Colonic mucosa (tissue), 4 donors: ENCODE measurements at regions not wholly inside any gene's neighbourhood (a gene's known extent, or its start where the extent isn't known, plus 50 kb on each side); places are given as distances from the start of the nearest gene placed in this dataset.

ENCODE experiments used
- DNase-seq: peaks from one replicate; pipeline ENCODE4 v3.0.0-alpha.2; 2020
- H3K27ac ChIP-seq: fragments of 200-600 bp; one replicate; pipeline ENCODE4 v1.8.0; 2021
- H3K27me3 ChIP-seq: fragments of 200-600 bp; one replicate; pipeline ENCODE4 v1.8.0; 2021
- H3K36me3 ChIP-seq: fragments of 200-600 bp; one replicate; pipeline ENCODE4 v1.8.0; 2021
- H3K4me1 ChIP-seq: fragments of 200-600 bp; one replicate; pipeline ENCODE4 v1.8.0; 2021; ENCODE audit warnings: mild to moderate bottlenecking
- H3K4me3 ChIP-seq: fragments of 200-600 bp; one replicate; pipeline ENCODE4 v1.8.0; 2021
- H3K9ac ChIP-seq, 2 donors: one replicate each; pipeline ENCODE4 v1.7.0; 2013; ENCODE audit warnings: control low read depth in 2 of 2, low read depth in 2 of 2, low read length in 2 of 2
- H3K9me3 ChIP-seq: fragments of 200-600 bp; one replicate; pipeline ENCODE4 v1.8.0; 2021
- intact Hi-C: fragments of 100-400 bp; cut with DNase I; formaldehyde crosslinking; loops from one replicate; pipeline ENCODE4 v1.14.1; 2022
- TF ChIP-seq, protein P1 (sequence below): fragments of 200-600 bp; IDR thresholded peaks from one replicate; pipeline ENCODE4 v1.8.0; 2022; ENCODE audit warnings: antibody characterized with exemption, mild to moderate bottlenecking
- donor health status: healthy.
- donor health status: DM: no; HTN: no; CAD: no.
- donor health status: DM: no; HTN: no; CAD: no.

DNA sequence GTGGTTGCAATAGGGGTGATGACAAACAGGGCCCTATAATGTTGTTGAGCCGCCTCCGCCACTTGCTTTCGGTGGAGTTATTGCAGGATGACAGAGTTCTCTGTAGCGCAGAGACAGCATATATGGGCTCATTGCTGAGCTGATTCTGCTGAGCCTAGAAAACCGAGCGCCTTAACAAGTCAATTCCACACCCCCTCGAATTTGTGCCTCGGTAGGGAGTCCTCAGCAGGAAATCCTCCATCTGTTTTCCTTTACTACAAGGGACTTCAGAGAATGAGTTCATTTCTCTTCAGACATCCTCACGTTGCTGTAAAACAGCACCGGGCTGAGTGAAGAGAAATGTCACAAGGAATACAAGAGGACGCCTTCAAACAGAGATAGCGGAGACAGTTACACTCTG, 90.7 kb upstream of the KIAA1217 start:
- H3K4me3 ChIP-seq, result no peak overlapping the region
- H3K9me3 ChIP-seq, result no peaks in the 10 kb centered on the region
- H3K4me1 ChIP-seq, result no peaks in the 10 kb centered on the region
- intact Hi-C loops, result no loop called here
- H3K36me3 ChIP-seq, result no peaks in the 10 kb centered on the region
- TF ChIP-seq, protein P1, sequence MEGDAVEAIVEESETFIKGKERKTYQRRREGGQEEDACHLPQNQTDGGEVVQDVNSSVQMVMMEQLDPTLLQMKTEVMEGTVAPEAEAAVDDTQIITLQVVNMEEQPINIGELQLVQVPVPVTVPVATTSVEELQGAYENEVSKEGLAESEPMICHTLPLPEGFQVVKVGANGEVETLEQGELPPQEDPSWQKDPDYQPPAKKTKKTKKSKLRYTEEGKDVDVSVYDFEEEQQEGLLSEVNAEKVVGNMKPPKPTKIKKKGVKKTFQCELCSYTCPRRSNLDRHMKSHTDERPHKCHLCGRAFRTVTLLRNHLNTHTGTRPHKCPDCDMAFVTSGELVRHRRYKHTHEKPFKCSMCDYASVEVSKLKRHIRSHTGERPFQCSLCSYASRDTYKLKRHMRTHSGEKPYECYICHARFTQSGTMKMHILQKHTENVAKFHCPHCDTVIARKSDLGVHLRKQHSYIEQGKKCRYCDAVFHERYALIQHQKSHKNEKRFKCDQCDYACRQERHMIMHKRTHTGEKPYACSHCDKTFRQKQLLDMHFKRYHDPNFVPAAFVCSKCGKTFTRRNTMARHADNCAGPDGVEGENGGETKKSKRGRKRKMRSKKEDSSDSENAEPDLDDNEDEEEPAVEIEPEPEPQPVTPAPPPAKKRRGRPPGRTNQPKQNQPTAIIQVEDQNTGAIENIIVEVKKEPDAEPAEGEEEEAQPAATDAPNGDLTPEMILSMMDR, result no peak
- H3K27ac ChIP-seq, result no peak overlapping the region
- no peaks in the 10 kb centered on the region for H3K27me3 ChIP-seq
- no peak for DNase-seq
- H3K9ac ChIP-seq, result no peak overlapping the region

DNA sequence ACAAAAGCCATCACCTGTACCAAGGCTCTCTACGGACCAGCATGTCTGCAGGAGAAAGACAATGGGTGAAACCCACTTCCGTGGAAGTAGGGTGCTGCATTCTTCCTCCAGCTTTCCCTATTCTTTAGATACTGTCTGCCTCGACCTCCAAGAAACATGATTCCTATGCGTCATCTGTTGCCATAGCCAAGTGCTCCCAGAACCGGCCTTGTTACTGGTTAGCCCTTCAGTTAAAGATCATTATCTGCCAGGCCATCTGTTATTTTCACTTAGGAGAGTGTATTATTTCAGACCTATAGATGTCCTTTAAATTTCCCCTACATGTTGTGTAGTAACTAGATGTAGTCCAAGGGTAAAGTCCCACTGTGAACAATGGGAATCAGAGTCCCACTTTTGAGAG, 89.0 kb upstream of the KIAA1217 start:
- intact Hi-C loops, result no loop called here
- no peak overlapping the region for H3K9ac ChIP-seq
- no peak for DNase-seq
- no peaks in the 10 kb centered on the region for H3K36me3 ChIP-seq
- no peaks in the 10 kb centered on the region for H3K9me3 ChIP-seq
- H3K27me3 ChIP-seq, result no peaks in the 10 kb centered on the region
- no peaks in the 10 kb centered on the region for H3K4me1 ChIP-seq
- TF ChIP-seq, protein P1, result no peak
- H3K27ac ChIP-seq, result no peak overlapping the region
- H3K4me3 ChIP-seq, result no peak overlapping the region

DNA sequence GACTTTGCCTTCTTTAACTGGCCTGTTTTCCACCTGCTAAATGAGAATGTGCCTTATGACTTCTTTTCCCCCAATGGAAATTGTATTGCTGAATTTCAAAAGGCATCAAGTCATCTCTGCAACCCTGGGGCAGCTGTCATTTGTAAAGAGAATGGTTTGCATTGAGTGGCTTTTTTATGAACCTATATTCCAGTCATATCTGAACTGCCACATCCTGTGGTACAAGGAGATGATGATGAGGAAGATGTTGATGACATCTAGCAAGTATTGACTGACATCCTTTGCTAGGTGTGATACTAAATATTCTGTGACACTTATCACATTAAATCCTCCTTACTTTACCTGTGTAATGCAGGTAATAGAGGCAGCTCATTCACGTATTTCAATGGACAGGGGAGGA, 88.3 kb upstream of the KIAA1217 start:
- Histone ChIP-seq H3K27ac (no peak overlapping the region), H3K4me3 (no peak overlapping the region)
- intact Hi-C loops, result no loop called here

DNA sequence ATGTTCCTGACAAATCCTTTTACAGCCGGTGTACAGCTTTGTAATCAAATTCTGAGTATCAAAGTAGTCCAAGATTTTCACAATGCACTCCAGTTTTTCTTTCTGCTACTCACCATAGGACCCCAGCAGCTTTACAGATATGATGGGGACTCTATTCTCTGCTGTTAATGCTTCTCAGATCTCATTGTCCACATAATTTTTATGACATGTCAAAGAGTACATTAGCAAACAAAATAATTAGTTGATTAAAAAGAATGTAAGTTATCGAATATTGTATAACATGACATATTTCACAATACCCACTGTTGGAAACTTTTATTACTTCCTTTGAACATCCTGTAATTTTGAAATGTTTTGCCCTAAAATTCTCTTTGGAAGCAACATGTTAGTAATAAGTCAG, 81.4 kb upstream of the KIAA1217 start:
- H3K4me3 ChIP-seq, result no peak overlapping the region
- no peaks in the 10 kb centered on the region for H3K9me3 ChIP-seq
- H3K9ac ChIP-seq, result no peak overlapping the region
- no peaks in the 10 kb centered on the region for H3K27me3 ChIP-seq
- no peak overlapping the region for H3K27ac ChIP-seq
- no peak for DNase-seq
- H3K4me1 ChIP-seq, result no peaks in the 10 kb centered on the region
- no peaks in the 10 kb centered on the region for H3K36me3 ChIP-seq
- TF ChIP-seq, protein P1, result no peak
- intact Hi-C loops, result no loop called here

More for the DNA sequence above, 88.3 kb upstream of the KIAA1217 start:
- Histone ChIP-seq H3K9ac (no peak overlapping the region), H3K36me3 (no peaks in the 10 kb centered on the region), H3K4me1 (no peaks in the 10 kb centered on the region), H3K27me3 (no peaks in the 10 kb centered on the region), H3K9me3 (no peaks in the 10 kb centered on the region)
- DNase-seq, result no peak
- TF ChIP-seq, protein P1, result no peak

DNA sequence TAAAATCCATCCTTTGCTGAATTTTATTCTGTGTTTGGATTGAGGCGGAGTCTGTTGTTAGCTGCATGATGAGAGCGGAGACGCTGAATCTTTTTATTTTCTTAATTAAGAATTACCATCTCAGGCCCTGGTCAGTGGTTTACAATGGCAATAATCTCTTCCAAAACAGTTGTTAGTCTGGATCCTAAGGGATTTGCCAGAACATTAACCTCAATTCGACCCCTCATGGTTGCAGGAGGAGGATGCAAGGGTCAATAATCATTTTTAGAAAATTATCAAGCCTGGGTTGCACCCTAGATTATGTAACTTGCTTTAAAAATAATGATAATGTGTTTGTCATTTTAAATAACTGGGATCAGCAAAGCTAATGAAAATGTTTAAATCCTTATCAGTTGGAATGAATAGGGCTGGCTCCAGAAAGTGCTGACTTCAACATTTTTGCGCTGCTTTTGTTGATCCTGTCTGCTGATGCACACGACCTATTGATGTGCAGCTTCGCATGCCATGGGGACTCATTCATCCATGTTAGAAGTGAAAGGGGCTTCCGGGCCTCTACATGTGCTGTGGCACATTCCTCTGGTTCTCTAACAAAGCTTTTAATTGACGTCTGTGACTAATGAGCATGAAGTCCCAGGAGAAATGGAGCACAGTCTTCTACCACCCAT, 80.7 kb upstream of the KIAA1217 start:
- no peak for DNase-seq
- intact Hi-C loops, result no loop called here
- Histone ChIP-seq H3K4me1 (no peaks in the 10 kb centered on the region), H3K36me3 (no peaks in the 10 kb centered on the region), H3K9ac (no peak overlapping the region), H3K4me3 (no peak overlapping the region), H3K27me3 (no peaks in the 10 kb centered on the region), H3K27ac (no peak overlapping the region), H3K9me3 (no peaks in the 10 kb centered on the region)
- TF ChIP-seq, protein P1, result no peak
